GM23338 (cell line): ENCODE measurements at regions not wholly inside any gene's neighbourhood (a gene's known extent, or its start where the extent isn't known, plus 50 kb on each side); places are given as distances from the start of the nearest gene placed in this dataset.

Source experiments
- CREB1 ChIP-seq: fragments of 250-450 bp; sonication (Bioruptor Pico); IDR thresholded peaks from 2 replicates; pipeline ENCODE4 v1.5.0; 2020; ENCODE audit warnings: low read depth, mild to moderate bottlenecking, moderate library complexity
- CTCF ChIP-seq, 2 experiments: fragments of 200-600 bp in 1 of 2; sonication (generic) in 1 of 2; conservative IDR thresholded peaks; 2 replicates each; pipeline versions ENCODE4 v1.5.1 to v1.6.1; 2016 to 2017; ENCODE audit warnings: antibody characterized with exemption in 2 of 2, low read depth in 2 of 2, mild to moderate bottlenecking in 2 of 2, moderate library complexity in 1 of 2
- ETS1 ChIP-seq: IDR thresholded peaks from 2 replicates; pipeline ENCODE4 v1.6.1; 2016; ENCODE audit warnings: antibody characterized with exemption
- EZH2 ChIP-seq: fragments of 200-600 bp; sonication (generic); IDR thresholded peaks from one replicate; pipeline ENCODE4 v1.8.0; 2017; ENCODE audit warnings: antibody characterized with exemption, mild to moderate bottlenecking, low read depth; ENCODE audit not compliant: unreplicated experiment
- EZH2phosphoT487 ChIP-seq: fragments of 200-600 bp; sonication (generic); IDR thresholded peaks from one replicate; pipeline ENCODE4 v1.8.1; 2018; ENCODE audit warnings: antibody characterized with exemption; ENCODE audit not compliant: unreplicated experiment
- JUNB ChIP-seq: IDR thresholded peaks from one replicate; pipeline ENCODE4 v1.6.1; 2016; ENCODE audit warnings: antibody characterized with exemption; ENCODE audit not compliant: unreplicated experiment
- NANOG ChIP-seq: IDR thresholded peaks from 2 replicates; pipeline ENCODE4 v1.6.1; 2016; ENCODE audit warnings: antibody characterized with exemption, borderline replicate concordance
- POLR2AphosphoS5 ChIP-seq: IDR thresholded peaks from 2 replicates; pipeline ENCODE4 v1.6.1; 2016; ENCODE audit warnings: antibody characterized with exemption, low read depth
- ZNF114 ChIP-seq: fragments of 250-450 bp; sonication (Bioruptor Pico); IDR thresholded peaks from 2 replicates; pipeline ENCODE4 v1.5.0; 2020; ENCODE audit warnings: mild to moderate bottlenecking, moderate library complexity
- ZNF331 ChIP-seq: fragments of 250-450 bp; sonication (Bioruptor Pico); IDR thresholded peaks from 2 replicates; pipeline ENCODE4 v1.5.0; 2020; ENCODE audit warnings: low read depth, mild to moderate bottlenecking, moderate library complexity
- ZNF462 ChIP-seq: fragments of 250-450 bp; sonication (Bioruptor Pico); IDR thresholded peaks from 2 replicates; pipeline ENCODE4 v1.5.0; 2020; ENCODE audit warnings: mild to moderate bottlenecking, moderate library complexity

DNA sequence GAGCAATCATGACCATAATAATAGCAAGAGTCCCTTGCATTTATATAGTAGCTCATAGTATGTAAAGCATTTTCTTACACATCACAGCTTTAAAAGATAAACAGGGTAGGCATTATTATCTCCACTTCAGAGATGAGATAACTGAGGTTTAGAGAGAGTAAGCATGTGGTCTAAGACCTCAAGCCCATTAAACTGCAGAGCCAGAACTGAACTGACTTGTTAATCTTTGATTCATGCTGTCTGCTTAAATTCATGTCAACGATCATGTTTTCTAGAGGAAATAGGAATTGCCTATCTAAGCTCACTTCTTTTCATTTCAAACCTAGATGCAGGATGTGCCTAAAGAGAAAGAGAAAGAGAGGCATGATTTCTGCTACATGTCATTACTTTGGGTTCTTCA is 524.8 kb downstream of the PTPRC start (continued):
- TF ChIP-seq ZNF462 (CRISPR knock-in tag) (no peak), JUNB (no peak), CTCF (conservative IDR thresholded peaks at IDR 0.05; ENCODE audit: low read depth in 2 of 2) (no peak), ETS1 (no peak), EZH2phosphoT487 (no peak), POLR2AphosphoS5 (no peak), ZNF331 (CRISPR knock-in tag) (no peak), ZNF114 (no peak), CREB1 (CRISPR knock-in tag) (no peak), EZH2 (no peak), NANOG (no peak)
